GM23248 (cell line): ENCODE measurements at regions not wholly inside any gene's neighbourhood (a gene's known extent, or its start where the extent isn't known, plus 50 kb on each side); places are given as distances from the start of the nearest gene placed in this dataset.

Experiments
- EZH2 ChIP-seq: fragments of 200-600 bp; sonication (generic); IDR thresholded peaks from 2 replicates; pipeline ENCODE4 v1.6.1; 2018; ENCODE audit warnings: antibody characterized with exemption, mild to moderate bottlenecking; ENCODE audit not compliant: insufficient read depth, poor library complexity, severe bottlenecking
- EZH2phosphoT487 ChIP-seq: fragments of 200-600 bp; sonication (generic); IDR thresholded peaks from 2 replicates; pipeline ENCODE4 v1.6.1; 2018; ENCODE audit warnings: antibody characterized with exemption, moderate library complexity, mild to moderate bottlenecking, low read depth; ENCODE audit not compliant: insufficient read depth

GRCh38 chr10:55174419-55174818, 373.4 kb upstream of the PCDH15 start:
- no peak for TF ChIP-seq EZH2phosphoT487
- TF ChIP-seq EZH2 = no peak
